ENCODE measurements at regions not wholly inside any gene's neighbourhood (a gene's known extent, or its start where the extent isn't known, plus 50 kb on each side); places are given as distances from the start of the nearest gene placed in this dataset.

DNA sequence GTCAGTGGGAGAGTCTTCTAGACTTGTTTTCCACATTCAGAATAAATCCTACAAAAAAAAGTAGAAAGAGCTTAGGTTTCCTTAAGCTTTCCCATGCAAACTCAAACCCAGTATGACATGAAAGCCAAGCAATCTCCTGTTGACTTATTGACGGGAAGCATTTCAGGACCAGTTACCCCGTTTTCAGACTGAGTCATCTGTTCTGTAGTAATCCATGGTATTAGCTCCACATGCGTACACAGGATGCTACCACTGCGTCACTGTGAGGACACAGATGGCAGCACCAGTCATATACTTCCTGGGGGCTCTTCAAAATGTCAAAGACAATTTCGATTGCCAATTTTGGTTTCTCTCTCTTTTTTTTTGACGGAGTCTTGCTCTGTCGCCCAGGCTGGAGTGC lies 224.9 kb upstream of the MAD2L1 start:
- TF ChIP-seq, protein P1, sequence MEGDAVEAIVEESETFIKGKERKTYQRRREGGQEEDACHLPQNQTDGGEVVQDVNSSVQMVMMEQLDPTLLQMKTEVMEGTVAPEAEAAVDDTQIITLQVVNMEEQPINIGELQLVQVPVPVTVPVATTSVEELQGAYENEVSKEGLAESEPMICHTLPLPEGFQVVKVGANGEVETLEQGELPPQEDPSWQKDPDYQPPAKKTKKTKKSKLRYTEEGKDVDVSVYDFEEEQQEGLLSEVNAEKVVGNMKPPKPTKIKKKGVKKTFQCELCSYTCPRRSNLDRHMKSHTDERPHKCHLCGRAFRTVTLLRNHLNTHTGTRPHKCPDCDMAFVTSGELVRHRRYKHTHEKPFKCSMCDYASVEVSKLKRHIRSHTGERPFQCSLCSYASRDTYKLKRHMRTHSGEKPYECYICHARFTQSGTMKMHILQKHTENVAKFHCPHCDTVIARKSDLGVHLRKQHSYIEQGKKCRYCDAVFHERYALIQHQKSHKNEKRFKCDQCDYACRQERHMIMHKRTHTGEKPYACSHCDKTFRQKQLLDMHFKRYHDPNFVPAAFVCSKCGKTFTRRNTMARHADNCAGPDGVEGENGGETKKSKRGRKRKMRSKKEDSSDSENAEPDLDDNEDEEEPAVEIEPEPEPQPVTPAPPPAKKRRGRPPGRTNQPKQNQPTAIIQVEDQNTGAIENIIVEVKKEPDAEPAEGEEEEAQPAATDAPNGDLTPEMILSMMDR (IDR thresholded peaks at IDR 0.05; ENCODE audit: insufficient read depth, low read length, poor library complexity, severe bottlenecking) = no peak
- TF ChIP-seq EZH2phosphoT487 (conservative IDR thresholded peaks at IDR 0.05; ENCODE audit: low read length) = no peak
